HG03066 (cell line): ENCODE measurements at regions not wholly inside any gene's neighbourhood (a gene's known extent, or its start where the extent isn't known, plus 50 kb on each side); places are given as distances from the start of the nearest gene placed in this dataset.
"Not testable (repeated sequence)": the region's sequence is repeated elsewhere in the genome, so short reads cannot be mapped to it uniquely, and the experiment has no call there.

Experiments
- ATAC-seq: cut with Tn5 transposase; IDR thresholded peaks from one replicate; pipeline ENCODE4 v1.9.1; 2021; ENCODE audit warnings: low read depth; ENCODE audit not compliant: unreplicated experiment

DNA sequence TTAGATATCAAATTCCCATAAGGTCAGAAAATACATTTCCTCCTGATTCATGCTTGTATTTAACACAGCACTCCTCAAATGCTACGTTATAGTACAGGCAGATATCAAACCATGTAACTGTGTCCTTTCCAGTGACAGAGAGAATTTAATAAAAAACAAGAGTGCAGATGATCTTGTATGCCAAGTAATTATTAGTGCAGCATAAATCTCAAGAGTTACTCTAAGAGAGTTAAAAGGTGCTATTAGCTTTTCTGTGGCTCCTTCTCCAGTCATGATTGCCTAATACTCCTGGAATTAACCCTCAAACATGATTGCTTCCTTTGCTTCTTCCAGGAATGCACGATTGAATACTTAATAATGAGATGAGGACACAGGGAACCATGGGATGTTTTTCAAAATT lies 413.0 kb upstream of the DPH6 start:
- no peak for ATAC-seq

- ATAC-seq, result no peak
Observed at GRCh38 chr15:35963326-35963725, 417.4 kb upstream of the DPH6 start.

DNA sequence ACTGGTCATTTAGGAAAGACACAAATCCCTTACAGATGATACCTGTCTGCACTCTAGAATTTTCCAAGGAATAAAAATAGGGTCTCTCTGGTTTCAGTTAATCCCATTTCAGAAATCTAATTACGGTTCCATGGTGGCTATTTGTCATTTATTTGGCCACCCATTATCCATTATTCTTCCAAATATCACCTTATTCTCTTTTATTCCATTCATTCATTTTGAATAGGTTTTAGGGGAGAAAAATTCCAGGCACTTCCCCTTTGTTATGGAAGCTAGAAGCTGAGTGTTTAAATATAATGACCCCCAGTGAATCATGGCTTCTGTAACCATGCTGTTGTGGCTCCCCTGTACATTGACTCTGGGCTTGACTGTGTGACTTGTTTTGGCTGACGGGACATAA lies 420.8 kb upstream of the DPH6 start:
- no peak for ATAC-seq

- ATAC-seq, result not testable (repeated sequence)
Observed at GRCh38 chr15:35967968-35968367, 422.0 kb upstream of the DPH6 start.

DNA sequence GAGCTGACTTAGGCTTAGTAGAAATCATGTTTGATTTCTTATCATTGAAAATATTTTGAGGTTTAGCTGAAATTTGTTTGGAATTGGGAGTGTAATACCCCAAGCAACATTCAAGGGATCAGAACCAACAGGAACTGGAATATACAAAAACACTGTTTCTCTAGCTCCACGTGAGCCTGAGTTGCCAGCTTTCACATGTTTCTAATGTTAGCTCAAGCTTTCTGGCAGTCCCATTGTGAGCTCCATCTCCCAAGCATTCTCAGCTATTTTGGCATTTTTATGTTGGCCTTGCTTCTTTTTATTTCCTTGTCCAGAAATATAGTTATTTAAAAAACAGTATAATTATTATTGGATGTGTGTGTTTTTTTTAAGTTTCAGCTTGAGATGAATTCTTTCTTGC lies 427.1 kb upstream of the DPH6 start:
- ATAC-seq, result no peak

GRCh38 chr15:35974052-35974451 lies 428.1 kb upstream of the DPH6 start:
- ATAC-seq, result no peak

DNA sequence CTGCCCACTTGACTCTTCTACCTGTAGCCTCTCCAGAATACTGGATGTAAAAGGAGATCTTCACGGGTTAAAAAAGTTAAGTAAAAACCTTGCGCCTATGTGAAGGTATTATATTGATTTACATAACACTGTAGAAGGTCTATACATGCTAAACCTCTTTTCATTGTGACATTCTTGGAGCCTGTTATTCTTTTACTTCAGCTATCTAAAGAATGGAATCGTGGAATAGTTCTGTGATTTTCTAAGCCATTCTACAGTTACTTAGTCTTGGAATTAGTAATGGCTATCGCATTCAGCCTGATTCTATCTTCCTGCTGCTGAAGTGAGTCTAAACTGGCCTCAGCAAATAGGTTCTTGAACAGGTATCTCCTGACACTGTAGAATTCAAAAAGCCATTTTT lies 430.0 kb upstream of the DPH6 start:
- no peak for ATAC-seq

DNA sequence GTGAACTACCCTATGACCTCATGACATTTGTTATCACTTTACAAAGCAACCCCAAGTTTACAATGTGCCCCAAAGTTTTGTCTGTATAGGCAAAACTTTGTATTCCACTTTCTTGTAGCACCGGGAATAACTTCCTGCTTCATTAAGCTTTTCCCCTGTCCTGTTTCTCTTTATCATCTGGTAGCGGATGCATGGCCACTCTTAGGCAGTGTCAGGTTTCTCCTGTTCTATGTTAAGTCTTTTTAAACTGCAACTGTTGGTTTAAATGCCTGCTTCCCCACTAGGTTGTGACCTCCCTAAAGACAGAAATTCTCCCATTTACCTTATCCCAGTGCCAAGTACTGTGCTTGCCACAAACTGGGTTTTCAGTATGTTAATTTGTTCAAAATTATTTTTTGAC lies 433.6 kb upstream of the DPH6 start:
- no peak for ATAC-seq

DNA sequence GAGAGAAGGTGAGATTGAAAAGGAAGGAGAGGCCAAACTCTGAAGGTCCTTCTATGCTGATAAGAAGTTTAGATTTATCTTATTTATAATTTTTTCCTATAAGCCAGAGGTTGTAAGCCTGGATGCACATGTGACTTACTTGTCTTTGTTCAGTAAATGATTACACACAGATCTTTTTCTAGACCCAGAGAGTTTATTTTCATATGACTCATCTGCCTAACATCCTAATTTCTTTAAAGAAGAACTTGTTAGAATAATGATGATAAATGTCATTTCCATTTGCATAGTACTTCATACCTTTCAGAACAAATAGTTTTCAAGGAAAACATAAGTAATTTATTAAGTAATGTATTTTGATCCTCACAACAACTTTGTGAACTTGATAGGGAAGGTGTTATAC lies 434.8 kb upstream of the DPH6 start:
- no peak for ATAC-seq

- no peak for ATAC-seq
Observed at GRCh38 chr15:35986191-35986721, 440.3 kb upstream of the DPH6 start.

GRCh38 chr15:35987056-35987455 lies 441.1 kb upstream of the DPH6 start:
- no peak for ATAC-seq

- ATAC-seq, result no peak
Observed at GRCh38 chr15:35991386-35991785, 445.4 kb upstream of the DPH6 start.

DNA sequence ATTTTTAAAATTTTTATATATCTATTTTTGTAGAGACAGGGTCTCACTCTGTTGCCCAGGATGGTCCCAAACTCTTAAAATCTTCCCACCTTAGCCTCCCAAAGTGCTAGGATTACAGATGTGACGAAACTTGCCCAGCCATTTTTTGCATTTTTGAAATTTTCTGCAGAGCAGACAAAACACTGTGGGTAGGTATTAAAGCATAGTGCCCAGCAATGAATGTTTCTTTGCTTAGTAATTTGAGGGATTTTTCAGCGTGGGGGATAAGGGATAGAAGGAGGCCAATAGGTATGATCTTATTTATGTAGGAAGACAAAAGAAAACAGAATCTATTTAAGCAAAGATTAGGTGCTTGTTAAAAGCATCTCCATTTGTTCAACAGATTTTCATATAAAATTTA lies 446.8 kb upstream of the DPH6 start:
- ATAC-seq, result no peak

- ATAC-seq, result no peak
Observed at GRCh38 chr15:35993196-35993595, 447.2 kb upstream of the DPH6 start.

- ATAC-seq, result no peak
Observed at GRCh38 chr15:35994876-35995275, 448.9 kb upstream of the DPH6 start.

DNA sequence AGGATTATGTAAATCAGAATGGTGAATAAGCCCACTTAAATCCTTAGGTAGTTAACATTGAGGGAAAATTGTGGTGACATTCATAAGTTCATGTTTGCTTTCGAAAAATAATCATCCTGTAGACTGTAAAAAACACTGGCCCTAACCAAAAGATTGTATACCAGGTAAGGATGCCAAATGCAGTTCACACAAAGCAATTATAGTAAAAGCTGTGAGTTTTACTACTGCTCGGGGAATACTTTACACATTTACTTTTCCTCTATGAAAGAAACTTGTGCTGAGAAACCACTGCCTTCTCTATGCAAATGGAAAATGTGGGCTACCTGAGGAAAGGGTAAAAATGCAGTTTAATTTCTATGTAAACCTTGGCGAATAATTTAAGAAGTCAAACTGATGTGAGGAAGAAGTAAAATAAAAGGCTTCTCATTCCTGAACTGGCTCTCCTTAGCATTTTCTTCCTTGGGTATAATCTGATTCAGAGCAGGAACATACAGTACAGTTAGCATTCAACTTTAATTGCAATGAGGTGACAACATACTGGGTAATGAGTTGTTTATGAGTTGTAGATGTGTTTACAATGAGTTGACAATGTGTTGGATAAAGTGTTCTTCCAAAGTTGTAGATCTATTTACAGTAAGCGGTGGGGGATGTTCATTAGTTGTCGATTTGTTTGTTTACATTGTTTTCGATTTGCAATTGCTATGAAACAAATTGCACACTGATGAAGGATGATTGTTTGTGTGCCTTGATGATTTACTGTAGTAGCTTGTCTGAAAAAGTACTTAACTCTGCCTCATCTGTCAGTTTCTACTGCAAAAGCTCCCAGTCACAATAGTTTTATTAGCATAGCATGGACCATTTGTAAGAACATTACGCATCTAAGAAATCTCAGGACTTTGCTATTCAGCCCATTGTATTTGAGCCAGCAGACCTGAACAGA lies 453.0 kb upstream of the DPH6 start:
- ATAC-seq, result no peak

DNA sequence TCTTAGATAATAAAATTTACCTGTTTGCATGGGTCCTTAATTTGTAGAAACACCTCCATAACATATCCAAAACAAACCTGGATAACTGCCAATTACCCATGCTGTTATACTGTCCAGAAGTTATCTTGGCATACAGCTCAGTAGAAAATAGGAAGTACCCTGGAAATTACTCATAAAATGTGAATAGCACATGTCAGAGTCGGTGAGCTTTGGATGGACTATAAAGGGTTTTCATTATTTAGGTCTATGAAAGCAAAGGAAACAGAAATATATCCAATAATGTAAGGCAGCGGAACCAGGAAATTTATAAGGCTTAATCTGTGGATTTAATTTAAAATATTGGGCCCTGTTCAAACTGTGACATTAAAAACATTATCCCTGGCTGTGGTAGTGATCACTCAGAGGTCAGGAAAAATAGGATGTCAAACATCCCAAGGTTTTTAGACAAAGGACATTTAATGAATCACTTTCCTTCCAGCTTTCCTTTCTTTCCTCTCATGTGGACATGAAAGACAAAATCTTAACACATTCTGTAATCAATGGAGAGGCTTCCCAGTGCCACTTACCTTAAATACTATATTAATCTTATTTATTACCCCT lies 459.0 kb upstream of the DPH6 start:
- no peak for ATAC-seq

- no peak for ATAC-seq
Observed at GRCh38 chr15:36005542-36005941, 459.6 kb upstream of the DPH6 start.

DNA sequence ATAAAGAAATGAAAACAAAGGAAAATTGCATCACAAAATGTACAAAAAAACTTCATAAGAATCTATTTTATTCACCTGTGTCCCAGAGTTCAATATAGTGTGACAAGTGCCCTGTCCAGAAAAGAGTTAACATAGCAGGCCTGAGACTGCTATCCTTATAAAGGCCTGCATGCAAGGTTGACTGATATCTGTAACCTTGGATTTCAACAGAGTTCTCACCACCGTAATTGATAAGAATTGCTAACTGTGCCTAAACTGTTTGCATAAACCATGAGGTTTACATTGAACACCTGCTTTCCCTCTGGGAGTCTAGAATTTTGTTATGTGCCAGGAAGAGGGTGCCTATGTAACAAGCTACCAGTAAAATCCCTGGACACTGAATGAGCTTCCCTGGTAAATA lies 461.7 kb upstream of the DPH6 start:
- no peak for ATAC-seq

DNA sequence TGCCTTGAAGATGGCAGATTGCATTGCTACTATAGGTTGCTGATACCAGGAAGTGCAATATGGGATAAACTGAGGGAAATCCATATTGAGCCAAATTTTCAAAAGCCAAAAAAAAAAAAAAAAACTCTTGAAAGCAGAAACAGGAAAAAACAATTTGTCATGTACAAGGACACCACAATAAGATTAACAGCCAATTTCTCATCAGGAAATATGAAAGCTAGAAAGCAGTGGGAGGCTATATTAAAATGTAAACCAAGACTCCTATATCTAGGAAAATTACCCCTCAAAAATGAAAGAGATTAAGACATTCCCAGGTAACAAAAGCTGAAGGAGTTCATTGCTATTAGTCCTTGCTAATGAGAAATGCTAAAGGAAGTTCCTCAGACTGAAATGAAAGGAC lies 462.8 kb upstream of the DPH6 start:
- ATAC-seq, result no peak

GRCh38 chr15:36024031-36024688 lies 478.2 kb upstream of the DPH6 start:
- no peak for ATAC-seq
